ENCODE measurements at regions not wholly inside any gene's neighbourhood (a gene's known extent, or its start where the extent isn't known, plus 50 kb on each side); places are given as distances from the start of the nearest gene placed in this dataset.

GRCh38 chr5:173691931-173692330 lies 75.5 kb upstream of the BOD1 start (continued):
- TF ChIP-seq CBX8 (IDR thresholded peaks at IDR 0.05; ENCODE audit: borderline replicate concordance, extremely low read depth, low read depth, low read length, poor library complexity, severe bottlenecking): no peak
- TF ChIP-seq ZNF695 (CRISPR knock-in tag; IDR thresholded peaks at IDR 0.05): no peak
- TF ChIP-seq XRCC3 (IDR thresholded peaks at IDR 0.05): no peak
- no peak for TF ChIP-seq SRSF1 (IDR thresholded peaks at IDR 0.05; ENCODE audit: low read depth, low read length)
- no peak for TF ChIP-seq YBX1 (IDR thresholded peaks at IDR 0.05)
- TF ChIP-seq MEIS2 (IDR thresholded peaks at IDR 0.05; ENCODE audit: partially characterized antibody): peak; percentile 58
- no peak for TF ChIP-seq CXXC5 (CRISPR knock-in tag; IDR thresholded peaks at IDR 0.05)
- TF ChIP-seq NUFIP1 (IDR thresholded peaks at IDR 0.05; ENCODE audit: partially characterized antibody): no peak
- peak; percentile 72 for TF ChIP-seq LEF1 (IDR thresholded peaks at IDR 0.05)
- TF ChIP-seq EWSR1 (IDR thresholded peaks at IDR 0.05; ENCODE audit: borderline replicate concordance, low read depth, partially characterized antibody): no peak
- TF ChIP-seq ATF7 (IDR thresholded peaks at IDR 0.05): 0 out of 2 replicates have a peak, but pooled peaks have one; percentile 17
- no peak for TF ChIP-seq ZNF134 (CRISPR knock-in tag; conservative IDR thresholded peaks at IDR 0.05)
- TF ChIP-seq TAF9B (IDR thresholded peaks at IDR 0.05; ENCODE audit: partially characterized antibody): no peak
- TF ChIP-seq ZNF197 (CRISPR knock-in tag; IDR thresholded peaks at IDR 0.05; ENCODE audit: low read depth): no peak
- TF ChIP-seq FOS (IDR thresholded peaks at IDR 0.05; ENCODE audit: extremely low read depth, insufficient read length): no peak
- TF ChIP-seq, protein P1, sequence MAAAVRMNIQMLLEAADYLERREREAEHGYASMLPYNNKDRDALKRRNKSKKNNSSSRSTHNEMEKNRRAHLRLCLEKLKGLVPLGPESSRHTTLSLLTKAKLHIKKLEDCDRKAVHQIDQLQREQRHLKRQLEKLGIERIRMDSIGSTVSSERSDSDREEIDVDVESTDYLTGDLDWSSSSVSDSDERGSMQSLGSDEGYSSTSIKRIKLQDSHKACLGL (CRISPR knock-in tag; IDR thresholded peaks at IDR 0.05; ENCODE audit: borderline replicate concordance, poor library complexity, severe bottlenecking): no peak
- TF ChIP-seq SPI1 (IDR thresholded peaks at IDR 0.05; ENCODE audit: borderline replicate concordance, low read depth, low read length): peak; percentile 92
- no peak for TF ChIP-seq TBP (optimal IDR thresholded peaks at IDR 0.05; ENCODE audit: low read depth, low read length)
- TF ChIP-seq, protein P2, sequence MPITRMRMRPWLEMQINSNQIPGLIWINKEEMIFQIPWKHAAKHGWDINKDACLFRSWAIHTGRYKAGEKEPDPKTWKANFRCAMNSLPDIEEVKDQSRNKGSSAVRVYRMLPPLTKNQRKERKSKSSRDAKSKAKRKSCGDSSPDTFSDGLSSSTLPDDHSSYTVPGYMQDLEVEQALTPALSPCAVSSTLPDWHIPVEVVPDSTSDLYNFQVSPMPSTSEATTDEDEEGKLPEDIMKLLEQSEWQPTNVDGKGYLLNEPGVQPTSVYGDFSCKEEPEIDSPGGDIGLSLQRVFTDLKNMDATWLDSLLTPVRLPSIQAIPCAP (CRISPR knock-in tag; IDR thresholded peaks at IDR 0.05; ENCODE audit: borderline replicate concordance): no peak
- TF ChIP-seq ZFP30 (CRISPR knock-in tag; IDR thresholded peaks at IDR 0.05; ENCODE audit: borderline replicate concordance): no peak
- TF ChIP-seq, protein P3, sequence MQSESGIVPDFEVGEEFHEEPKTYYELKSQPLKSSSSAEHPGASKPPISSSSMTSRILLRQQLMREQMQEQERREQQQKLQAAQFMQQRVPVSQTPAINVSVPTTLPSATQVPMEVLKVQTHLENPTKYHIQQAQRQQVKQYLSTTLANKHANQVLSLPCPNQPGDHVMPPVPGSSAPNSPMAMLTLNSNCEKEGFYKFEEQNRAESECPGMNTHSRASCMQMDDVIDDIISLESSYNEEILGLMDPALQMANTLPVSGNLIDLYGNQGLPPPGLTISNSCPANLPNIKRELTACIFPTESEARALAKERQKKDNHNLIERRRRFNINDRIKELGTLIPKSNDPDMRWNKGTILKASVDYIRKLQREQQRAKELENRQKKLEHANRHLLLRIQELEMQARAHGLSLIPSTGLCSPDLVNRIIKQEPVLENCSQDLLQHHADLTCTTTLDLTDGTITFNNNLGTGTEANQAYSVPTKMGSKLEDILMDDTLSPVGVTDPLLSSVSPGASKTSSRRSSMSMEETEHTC (IDR thresholded peaks at IDR 0.05): no peak
- no peak for TF ChIP-seq NONO (IDR thresholded peaks at IDR 0.05; ENCODE audit: low read depth in 2 of 2, low read length in 1 of 2)
- TF ChIP-seq POU5F1 (IDR thresholded peaks at IDR 0.05; ENCODE audit: borderline replicate concordance, low read depth, low read length, partially characterized antibody): no peak
- TF ChIP-seq TRIM28 (IDR thresholded peaks at IDR 0.05): 0 out of 2 replicates have a peak, but pooled peaks have one; percentile 26
- TF ChIP-seq MCM5 (IDR thresholded peaks at IDR 0.05; ENCODE audit: low read depth): no peak
- no peak for TF ChIP-seq MYBL2 (IDR thresholded peaks at IDR 0.05; ENCODE audit: low read depth)
- no peak for TF ChIP-seq MYBL2 (CRISPR knock-in tag; IDR thresholded peaks at IDR 0.05; ENCODE audit: borderline replicate concordance)
- no peak for TF ChIP-seq HNRNPL (IDR thresholded peaks at IDR 0.05; ENCODE audit: low read depth, low read length)
- no peak for TF ChIP-seq ZNF311 (CRISPR knock-in tag; IDR thresholded peaks at IDR 0.05)
- TF ChIP-seq NELFE (IDR thresholded peaks at IDR 0.05; ENCODE audit: insufficient read depth, insufficient read length): no peak
- TF ChIP-seq PURB (CRISPR knock-in tag; IDR thresholded peaks at IDR 0.05; ENCODE audit: low read depth): no peak

All from K562 (cell line).